ENCODE measurements at regions not wholly inside any gene's neighbourhood (a gene's known extent, or its start where the extent isn't known, plus 50 kb on each side); places are given as distances from the start of the nearest gene placed in this dataset.

GRCh38 chr1:232533328-232533727, 96.6 kb downstream of the SIPA1L2 start:
- TF ChIP-seq CTCF (conservative IDR thresholded peaks at IDR 0.05; ENCODE audit: low read length): no peak
- no peak for DNase-seq (ENCODE audit: low read depth)
- no peak overlapping the region for H3K4me3 ChIP-seq (ENCODE audit: low read length)

- no peak for DNase-seq (ENCODE audit: low read depth)
- no peak overlapping the region for H3K4me3 ChIP-seq (ENCODE audit: low read length)
- no peak for TF ChIP-seq CTCF (conservative IDR thresholded peaks at IDR 0.05; ENCODE audit: low read length)
Observed at GRCh38 chr1:232532901-232533300, 97.0 kb downstream of the SIPA1L2 start.

DNA sequence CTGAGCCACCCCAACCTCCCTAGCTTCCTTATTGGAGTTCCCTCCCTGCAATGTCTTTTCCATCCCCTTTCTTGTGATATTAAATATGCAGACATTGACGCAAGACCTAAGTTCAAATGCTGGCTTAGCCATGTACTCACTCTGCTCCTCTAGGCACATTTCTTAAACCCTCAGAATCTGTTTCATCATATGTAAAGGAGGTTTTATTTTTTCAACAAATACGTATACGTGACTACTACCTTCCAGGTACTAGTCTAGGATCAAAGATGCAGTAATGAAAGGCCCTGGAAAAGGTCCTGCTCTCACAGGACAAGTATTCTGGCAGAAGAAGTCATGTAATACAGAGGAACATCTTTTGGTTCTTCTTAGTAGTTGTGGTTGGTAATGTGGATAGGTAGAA, 98.6 kb downstream of the SIPA1L2 start:
- no peak for DNase-seq (ENCODE audit: low read depth)
- TF ChIP-seq CTCF (conservative IDR thresholded peaks at IDR 0.05; ENCODE audit: low read length): no peak
- no peak overlapping the region for H3K4me3 ChIP-seq (ENCODE audit: low read length)

GRCh38 chr1:232529747-232530146, 100.2 kb downstream of the SIPA1L2 start:
- DNase-seq (ENCODE audit: low read depth): no peak
- H3K4me3 ChIP-seq (ENCODE audit: low read length): no peak overlapping the region

DNA sequence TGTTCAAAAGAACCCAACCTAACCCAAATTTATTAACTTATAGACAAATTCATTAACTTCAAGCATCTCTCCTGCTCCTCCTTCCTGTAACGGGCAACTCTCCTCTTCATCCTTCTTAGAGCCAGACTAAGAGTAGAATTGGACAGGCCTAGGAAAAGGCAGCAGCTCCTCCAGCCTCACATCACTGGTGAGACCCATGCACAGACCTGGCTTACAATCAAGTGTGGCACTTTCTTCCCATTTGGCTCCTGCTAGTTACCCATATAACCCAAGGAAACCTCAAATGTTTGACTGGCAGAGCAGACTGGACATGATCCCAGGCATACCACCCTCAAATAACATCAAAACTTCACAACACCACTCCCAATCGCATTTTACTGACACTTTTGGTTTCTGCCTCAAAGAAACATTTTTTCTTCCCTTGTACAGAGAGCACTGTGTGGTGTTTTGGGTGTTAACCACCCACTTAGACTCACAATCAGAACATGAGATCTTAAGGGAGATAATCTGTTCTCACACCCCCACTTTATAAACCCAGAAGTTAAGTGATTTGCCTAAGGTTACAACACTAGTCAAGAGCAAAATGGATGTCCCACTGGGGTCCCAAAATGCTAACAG, 101.4 kb downstream of the SIPA1L2 start:
- TF ChIP-seq CTCF (conservative IDR thresholded peaks at IDR 0.05; ENCODE audit: low read length): no peak
- no peak for DNase-seq (ENCODE audit: low read depth)
- H3K4me3 ChIP-seq (ENCODE audit: low read length): no peak overlapping the region

More at GRCh38 chr1:232529747-232530146, 100.2 kb downstream of the SIPA1L2 start:
- TF ChIP-seq CTCF (conservative IDR thresholded peaks at IDR 0.05; ENCODE audit: low read length): no peak

DNA sequence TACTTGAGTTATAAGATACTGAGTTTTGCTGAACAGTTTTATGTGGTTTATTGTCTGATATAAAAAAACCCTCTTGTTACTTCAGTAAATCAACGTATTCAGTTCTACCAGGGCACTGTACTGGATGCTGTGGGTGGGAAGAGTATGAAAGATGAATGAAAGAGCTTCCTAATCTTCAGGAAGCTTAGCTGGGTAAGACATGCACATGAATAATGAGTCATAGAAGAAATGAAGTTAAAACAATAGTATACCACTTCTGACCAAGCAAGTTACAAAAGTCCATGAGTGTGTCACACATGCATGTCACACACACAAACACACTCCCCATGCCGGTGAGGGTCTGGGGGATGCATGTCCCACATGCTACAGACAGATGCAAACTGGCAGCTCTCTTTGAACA, 105.9 kb downstream of the SIPA1L2 start:
- no peak for DNase-seq (ENCODE audit: low read depth)
- no peak overlapping the region for H3K4me3 ChIP-seq (ENCODE audit: low read length)
- no peak for TF ChIP-seq CTCF (conservative IDR thresholded peaks at IDR 0.05; ENCODE audit: low read length)

DNA sequence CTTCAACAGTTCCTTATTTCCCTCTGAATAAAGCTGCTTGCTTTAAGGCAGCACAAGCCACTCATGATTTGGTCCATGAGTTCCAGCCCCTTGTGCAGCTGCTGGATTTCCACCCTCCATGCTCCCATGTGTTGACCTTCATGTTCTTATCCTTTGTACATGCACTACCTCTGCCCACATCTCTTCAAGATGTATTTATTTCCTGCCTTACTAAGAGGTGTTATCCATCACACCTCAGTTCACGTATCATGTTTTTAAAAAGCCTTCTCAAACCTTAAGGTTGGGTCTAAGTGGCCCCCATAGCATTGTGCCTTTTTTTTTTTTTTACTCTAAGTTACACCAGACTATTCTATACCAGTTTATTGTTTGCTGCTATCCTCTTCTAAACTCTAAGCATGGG, 107.7 kb downstream of the SIPA1L2 start:
- DNase-seq (ENCODE audit: low read depth): no peak
- no peak for TF ChIP-seq CTCF (conservative IDR thresholded peaks at IDR 0.05; ENCODE audit: low read length)
- H3K4me3 ChIP-seq (ENCODE audit: low read length): no peak overlapping the region
